GM21717 (cell line): ENCODE measurements at regions not wholly inside any gene's neighbourhood (a gene's known extent, or its start where the extent isn't known, plus 50 kb on each side); places are given as distances from the start of the nearest gene placed in this dataset.
"Not testable (repeated sequence)": the region's sequence is repeated elsewhere in the genome, so short reads cannot be mapped to it uniquely, and the experiment has no call there.

ENCODE experiments used
- ATAC-seq: cut with Tn5 transposase; IDR thresholded peaks from one replicate; pipeline ENCODE4 v1.9.1; 2021; ENCODE audit warnings: mild to moderate bottlenecking, moderate library complexity; ENCODE audit not compliant: unreplicated experiment

GRCh38 chr12:131386781-131387180 is 324.1 kb upstream of the SFSWAP start:
- ATAC-seq = no peak

DNA sequence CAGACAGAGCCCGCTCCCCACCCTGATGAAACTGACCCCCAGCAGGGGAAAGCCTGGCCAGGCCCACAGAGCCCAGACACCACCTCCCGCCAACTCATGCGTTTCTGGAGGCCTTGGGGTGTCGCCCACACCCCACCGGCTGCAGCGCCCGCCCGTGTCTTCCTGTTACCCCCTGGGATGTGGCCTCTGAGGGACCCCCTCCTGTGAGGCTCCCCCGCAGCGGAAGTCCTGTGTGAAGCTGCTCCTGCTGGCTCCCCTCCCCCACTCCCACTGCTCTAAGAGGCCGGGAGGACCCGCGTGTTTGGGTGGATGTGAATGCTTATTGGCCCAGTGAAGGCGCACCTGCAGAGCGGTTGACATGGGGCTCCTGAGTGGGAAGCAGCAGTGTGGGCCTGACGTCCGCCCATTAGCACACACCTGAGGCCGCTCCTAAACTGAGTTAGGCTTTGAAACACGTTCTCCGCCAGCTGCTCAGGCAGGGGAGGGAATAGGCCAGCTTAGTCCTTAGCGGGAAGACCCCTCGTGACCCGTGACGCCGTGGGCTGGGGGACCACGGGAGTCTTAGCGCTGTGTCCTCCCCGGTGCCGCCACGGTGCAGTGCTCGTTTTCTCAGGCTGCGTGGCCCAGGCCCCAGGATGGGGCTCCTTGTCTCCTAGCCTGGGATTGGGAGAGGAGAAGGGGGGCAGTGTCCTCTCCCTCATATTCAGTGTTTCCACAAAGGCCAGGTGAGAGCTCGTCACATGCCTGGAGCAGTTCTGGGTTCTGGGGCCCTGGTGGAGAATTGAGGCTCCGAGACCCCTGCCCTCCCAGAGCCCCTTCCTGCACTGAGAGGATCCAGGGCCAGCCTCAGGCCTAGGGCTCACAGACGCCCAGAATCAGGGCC is 323.4 kb upstream of the SFSWAP start:
- no peak for ATAC-seq

GRCh38 chr12:131388164-131389053 is 322.5 kb upstream of the SFSWAP start:
- ATAC-seq = not testable (repeated sequence)

GRCh38 chr12:131389054-131390013 is 321.6 kb upstream of the SFSWAP start:
- ATAC-seq = no peak

DNA sequence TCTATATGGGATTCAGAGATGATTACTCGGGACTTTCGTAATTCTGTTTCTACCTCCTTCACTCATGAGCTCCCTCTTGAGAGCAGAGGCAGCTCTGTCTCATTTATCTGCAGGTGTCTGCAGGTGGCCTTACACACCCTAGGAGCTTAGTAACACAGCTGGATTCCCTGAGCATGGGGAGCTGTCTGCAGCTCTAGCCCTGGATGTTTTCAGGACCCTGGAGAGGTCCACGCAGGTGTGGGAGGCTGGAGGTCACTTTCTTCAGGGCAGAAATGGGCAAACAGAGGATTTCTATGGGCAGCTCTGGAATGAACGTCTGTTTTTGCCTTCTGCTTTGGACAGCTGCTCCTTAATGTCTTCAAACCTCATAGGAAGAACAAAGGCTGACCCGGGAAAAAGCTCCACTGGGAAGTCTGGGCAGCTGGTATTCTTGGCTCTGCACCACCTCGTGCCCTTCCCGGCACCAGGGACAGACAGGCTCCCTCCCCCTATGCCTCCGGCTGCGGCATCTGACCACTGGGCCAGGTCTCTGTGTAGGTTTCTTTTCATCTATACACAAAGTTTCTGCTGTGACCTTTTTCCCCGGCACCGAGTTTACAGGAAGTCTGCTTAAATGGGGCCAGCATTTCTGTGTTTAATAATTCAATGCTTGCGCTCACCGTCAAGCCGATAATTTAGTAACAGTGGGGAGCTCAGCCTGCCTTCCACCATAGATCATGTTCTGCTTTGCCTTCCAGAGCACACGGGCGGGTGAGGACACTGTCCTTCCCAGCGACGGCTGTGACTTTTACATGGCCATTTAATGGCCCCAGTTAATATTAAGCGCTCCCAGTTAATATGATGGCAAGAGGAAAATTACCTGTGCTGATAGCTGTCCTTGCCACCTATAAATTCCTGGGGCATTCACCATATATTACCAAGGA is 320.2 kb upstream of the SFSWAP start:
- no peak for ATAC-seq

DNA sequence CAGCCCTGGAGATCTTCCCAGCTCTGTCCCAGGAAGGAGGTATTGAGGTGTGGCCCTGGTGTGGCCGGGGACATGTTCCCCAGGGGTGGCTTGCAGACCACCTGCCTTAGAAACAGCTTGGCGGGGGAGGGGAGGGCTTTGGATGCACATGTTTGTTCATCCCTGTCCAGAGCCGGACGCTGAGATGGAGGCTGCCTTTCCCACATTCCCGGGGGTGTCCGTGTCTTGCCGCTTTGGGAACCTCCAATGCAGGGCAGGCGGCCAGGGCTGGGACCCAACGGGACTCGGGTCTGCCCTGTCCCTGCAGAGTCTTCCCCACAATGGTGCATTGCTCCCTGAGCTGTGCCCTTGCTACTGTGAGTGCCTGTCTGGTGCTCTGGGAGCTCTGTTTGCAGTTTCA is 319.5 kb upstream of the SFSWAP start:
- ATAC-seq = no peak

- not testable (repeated sequence) for ATAC-seq
These were observed 316.1 kb upstream of the SFSWAP start for GRCh38 chr12:131394752-131395151.

DNA sequence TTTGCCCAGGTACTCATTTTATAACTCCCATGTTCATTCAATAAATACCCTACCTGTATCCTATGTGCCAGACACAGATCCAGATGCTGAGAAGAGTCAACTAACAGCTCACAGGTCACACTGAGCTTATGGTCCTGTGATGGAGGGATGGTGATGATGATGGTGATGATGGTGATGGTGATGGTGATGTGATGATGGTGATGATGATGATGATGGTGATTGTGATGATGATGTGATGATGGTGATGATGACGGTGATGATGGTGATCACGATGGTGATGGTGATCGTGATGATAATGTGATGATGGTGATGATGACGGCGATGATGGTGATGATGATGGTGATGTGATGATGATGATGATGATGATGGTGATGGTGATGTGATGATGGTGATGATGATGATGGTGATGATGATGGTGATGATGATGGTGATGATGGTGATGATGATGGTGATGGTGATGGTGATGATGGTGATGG is 315.6 kb upstream of the SFSWAP start:
- ATAC-seq = not testable (repeated sequence)

GRCh38 chr12:131395971-131396573 is 314.8 kb upstream of the SFSWAP start:
- no peak for ATAC-seq

DNA sequence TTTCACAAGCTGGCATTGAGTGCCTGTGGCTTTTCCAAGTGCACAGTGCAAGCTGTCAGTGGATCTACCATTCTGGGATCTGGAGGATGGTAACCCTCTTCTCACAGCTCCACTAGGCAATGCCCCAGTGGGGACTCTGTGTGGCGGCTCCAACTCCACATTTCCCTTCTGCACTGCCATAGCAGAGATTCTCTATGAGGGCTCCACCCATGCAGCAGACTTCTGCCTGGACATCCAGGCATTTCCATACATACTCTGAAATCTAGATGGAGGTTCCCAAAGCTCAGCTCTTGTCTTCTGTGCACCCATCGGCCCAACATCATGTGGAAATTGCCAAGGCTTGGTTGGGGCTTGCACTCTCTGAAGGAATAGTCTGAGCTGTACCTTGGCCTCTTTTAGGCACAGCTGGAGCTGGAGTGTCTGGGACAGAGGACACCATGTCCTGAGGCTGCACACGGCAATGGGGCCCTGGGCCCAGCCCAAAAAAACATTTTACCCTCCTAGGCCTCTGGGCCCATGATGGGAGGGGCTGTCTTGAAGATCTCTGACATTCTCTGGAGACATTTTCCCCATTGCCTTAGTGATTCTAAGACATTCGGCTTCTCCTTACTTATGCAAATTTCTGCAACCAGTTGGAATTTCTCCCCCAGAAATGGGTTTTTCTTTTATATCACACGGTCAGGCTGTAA is 313.3 kb upstream of the SFSWAP start:
- ATAC-seq = no peak

- no peak for ATAC-seq
These were observed 311.9 kb upstream of the SFSWAP start for GRCh38 chr12:131399000-131399399.

DNA sequence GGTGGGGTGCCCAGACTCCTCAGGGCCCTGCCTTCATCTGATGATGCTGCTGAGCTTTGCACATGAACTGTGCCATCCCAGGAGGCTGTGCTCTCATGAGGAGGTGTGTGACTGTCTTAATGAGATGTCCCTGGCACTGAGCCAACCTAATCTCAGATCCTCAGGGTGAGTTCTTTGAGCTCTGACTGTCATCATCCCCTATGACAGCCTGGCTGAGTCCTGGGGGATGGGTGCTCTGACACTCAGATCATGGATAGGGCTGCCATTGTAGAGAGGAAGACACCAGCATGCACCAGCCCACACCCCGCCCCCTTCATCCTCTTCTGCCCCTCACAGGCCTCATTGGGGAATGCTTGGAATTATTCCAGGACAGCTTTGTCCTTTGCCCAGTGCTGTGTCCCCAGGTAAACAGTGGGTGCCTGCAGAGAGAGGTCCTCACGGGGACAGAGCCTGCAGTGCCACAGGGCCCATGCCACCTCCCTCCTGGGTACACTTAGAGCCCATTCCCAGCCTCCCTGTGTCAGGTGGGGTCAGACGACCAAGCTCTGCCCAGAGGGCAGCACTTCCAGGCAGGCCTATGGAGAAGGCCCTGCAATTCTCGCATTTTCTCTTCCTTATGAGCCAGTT is 310.1 kb upstream of the SFSWAP start:
- ATAC-seq = not testable (repeated sequence)

DNA sequence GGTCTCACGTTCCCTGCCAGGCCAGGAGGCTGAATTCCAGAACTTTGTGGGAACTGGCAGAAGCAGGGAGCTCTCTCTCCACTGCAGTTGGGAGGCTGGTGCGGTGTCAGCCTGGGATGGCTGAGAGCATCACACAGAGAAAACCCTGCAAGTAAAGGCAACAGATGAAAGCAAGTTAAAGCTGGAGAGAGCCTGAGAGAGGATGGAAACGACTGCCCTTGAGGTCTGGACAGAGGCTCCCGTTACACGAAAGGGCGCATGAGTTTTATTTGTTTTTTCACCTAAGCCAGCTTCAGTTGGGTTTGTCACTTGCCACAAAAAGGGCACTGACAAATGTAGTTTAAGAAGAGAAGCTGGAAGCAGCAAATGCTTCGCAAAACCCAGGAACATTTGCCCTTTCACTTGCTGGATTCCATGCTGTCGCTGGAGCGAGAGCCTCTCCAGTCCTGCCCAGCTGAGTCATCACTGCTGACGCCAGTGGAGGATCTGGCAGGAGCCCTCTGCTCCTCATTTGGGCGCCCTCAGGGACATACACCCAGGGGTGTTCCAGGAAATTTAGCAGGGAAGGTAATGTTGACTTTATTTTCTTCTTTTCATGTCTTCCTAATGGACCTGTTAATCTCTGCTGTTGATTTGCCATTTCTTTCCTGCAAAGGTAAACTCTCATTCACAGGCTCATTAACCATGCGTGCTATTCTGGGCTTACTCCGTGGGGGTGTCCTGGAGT is 308.8 kb upstream of the SFSWAP start:
- ATAC-seq = not testable (repeated sequence)

DNA sequence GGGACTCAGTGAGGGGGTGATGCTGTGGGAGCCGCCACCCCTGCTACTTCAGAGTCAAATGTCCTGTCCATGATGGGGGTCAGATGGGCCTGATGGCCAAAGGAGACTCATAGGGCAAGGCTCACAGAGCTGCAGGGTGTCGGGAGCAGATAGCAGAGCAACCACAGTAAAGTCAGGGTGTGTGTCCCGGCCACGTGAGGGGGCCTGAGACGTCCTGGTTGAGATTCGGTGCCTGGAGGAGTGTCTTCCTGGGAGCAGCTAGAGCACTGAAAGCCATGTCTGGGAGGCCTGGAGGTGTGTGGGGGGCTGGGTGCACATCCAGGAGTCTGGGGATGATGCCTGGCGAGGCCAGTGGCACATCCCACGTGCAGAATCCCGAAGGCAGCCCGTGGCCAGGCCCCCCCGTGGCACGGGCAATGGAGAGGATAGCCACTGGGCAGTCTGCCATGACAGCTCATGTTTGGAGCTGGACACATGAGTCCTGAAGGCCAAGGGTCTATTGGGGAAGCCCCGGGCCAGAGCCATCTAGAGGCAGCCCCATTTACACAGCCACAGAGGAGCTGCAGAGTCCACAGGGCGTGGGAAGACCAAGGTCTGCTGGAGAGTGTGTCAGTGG is 308.0 kb upstream of the SFSWAP start:
- no peak for ATAC-seq

DNA sequence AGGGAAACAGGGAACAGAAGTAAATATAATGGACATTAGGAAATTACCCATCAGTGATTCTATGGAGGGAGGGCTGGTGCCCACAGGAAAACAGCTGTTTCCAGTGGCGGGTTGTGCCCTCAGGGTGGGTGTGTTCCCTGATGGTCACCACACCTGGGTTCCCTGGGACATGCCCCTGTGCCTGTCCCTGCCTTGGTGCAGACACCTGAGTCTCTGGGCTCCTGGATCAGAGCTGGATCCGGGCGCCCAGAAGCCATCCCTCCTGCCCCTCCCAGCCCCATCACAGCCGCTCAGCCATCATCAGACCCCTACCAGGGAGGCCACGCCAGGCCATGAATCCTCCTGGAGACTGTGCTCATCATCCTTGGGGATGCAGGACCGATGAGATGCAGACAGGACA is 307.2 kb upstream of the SFSWAP start:
- ATAC-seq = no peak

GRCh38 chr12:131404705-131405104 is 306.2 kb upstream of the SFSWAP start:
- ATAC-seq = no peak
